ENCODE measurements at regions not wholly inside any gene's neighbourhood (a gene's known extent, or its start where the extent isn't known, plus 50 kb on each side); places are given as distances from the start of the nearest gene placed in this dataset.

DNA sequence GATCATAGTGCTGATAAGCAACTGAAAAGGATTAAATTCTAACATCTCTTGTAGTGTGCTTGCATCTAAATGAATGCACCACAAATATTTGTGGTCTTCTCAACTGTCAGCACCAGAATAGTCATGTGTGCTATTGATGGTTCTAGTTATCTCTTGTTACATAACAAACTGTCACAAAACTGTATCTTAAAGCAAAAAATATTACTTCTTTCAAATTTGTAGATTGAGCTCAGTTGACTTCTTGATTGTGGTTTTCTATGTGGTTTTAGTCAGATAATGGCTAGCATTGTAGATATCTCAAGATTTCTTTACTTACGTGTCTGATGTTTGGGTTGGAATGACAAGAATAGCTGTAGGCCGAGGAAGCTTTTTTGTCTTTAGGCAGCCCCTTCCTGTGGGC lies 431.3 kb downstream of the SLITRK6 start:
- TF ChIP-seq ZFX (IDR thresholded peaks at IDR 0.05) (no peak), CTCF (conservative IDR thresholded peaks at IDR 0.05) (no peak)
- H3K27ac ChIP-seq = no peak overlapping the region

GRCh38 chr13:85366759-85367417 lies 432.3 kb downstream of the SLITRK6 start:
- no peak overlapping the region for H3K27ac ChIP-seq

GRCh38 chr13:85363504-85363903 lies 435.7 kb downstream of the SLITRK6 start:
- TF ChIP-seq ZFX (IDR thresholded peaks at IDR 0.05) (no peak), CTCF (conservative IDR thresholded peaks at IDR 0.05) (no peak)
- no peak overlapping the region for H3K27ac ChIP-seq

More at GRCh38 chr13:85366759-85367417, 432.3 kb downstream of the SLITRK6 start:
- TF ChIP-seq ZFX (IDR thresholded peaks at IDR 0.05) (no peak), CTCF (conservative IDR thresholded peaks at IDR 0.05) (no peak)

- TF ChIP-seq CTCF (conservative IDR thresholded peaks at IDR 0.05) (no peak), ZFX (IDR thresholded peaks at IDR 0.05) (no peak)
- H3K27ac ChIP-seq = no peak overlapping the region
These were observed 436.2 kb downstream of the SLITRK6 start for GRCh38 chr13:85362980-85363379.

GRCh38 chr13:85347251-85347650 lies 452.0 kb downstream of the SLITRK6 start:
- TF ChIP-seq ZFX (IDR thresholded peaks at IDR 0.05) (no peak), CTCF (conservative IDR thresholded peaks at IDR 0.05) (no peak)
- H3K27ac ChIP-seq = no peak overlapping the region

DNA sequence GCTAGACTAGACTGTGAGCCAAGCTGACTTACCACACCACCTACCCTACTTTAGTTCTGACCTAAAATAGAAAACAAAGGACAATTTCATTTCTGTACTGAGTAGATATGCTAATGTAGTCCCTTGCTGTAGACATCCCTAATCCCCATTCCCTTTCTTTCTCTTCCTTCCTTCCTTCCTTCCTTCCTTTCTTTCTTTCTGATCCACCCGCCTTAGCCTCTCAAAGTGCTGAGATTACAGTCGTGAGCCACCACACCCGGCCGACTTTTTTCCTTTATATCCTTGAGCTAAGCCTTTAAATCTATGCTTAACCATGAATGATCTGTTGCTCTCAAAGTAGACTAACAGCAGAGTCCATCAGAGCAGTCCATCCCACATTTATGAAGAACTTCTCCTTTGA lies 465.0 kb downstream of the SLITRK6 start:
- TF ChIP-seq ZFX (IDR thresholded peaks at IDR 0.05) (no peak), CTCF (conservative IDR thresholded peaks at IDR 0.05) (no peak)
- no peak overlapping the region for H3K27ac ChIP-seq

- TF ChIP-seq ZFX (IDR thresholded peaks at IDR 0.05) = no peak
- TF ChIP-seq CTCF (conservative IDR thresholded peaks at IDR 0.05) = no peak
- no peak overlapping the region for H3K27ac ChIP-seq
These were observed 465.7 kb downstream of the SLITRK6 start for GRCh38 chr13:85333506-85334020.
